Islet precursor cell (in vitro differentiated cells): ENCODE measurements at regions not wholly inside any gene's neighbourhood (a gene's known extent, or its start where the extent isn't known, plus 50 kb on each side); places are given as distances from the start of the nearest gene placed in this dataset.
A peak's percentile ranks its signal among the peaks of the same experiment; 100 is the strongest.

Experiments
- DNase-seq: peaks from one replicate; pipeline ENCODE4 v3.0.0-alpha.2; 2018

DNA sequence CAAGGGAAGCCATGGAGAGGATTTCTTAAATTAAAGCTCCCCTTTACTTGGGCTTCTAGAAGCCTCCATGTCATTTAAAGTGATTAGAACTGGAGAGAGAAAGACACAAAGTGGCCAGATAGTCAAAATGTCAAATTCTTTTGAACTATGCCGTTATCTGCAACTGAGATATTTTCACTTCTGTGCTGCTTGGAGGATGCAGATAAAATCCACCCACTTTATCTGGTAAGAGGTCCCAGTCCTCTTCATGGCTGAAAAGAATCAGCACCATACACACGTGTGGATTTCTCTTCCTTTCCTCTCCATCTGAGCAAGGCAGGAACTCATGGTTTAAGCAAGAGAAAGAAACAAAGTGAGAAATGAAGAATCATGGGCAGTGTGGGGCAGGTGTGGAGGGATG, 276.9 kb upstream of the RUNX1 start:
- DNase-seq = no peak

DNA sequence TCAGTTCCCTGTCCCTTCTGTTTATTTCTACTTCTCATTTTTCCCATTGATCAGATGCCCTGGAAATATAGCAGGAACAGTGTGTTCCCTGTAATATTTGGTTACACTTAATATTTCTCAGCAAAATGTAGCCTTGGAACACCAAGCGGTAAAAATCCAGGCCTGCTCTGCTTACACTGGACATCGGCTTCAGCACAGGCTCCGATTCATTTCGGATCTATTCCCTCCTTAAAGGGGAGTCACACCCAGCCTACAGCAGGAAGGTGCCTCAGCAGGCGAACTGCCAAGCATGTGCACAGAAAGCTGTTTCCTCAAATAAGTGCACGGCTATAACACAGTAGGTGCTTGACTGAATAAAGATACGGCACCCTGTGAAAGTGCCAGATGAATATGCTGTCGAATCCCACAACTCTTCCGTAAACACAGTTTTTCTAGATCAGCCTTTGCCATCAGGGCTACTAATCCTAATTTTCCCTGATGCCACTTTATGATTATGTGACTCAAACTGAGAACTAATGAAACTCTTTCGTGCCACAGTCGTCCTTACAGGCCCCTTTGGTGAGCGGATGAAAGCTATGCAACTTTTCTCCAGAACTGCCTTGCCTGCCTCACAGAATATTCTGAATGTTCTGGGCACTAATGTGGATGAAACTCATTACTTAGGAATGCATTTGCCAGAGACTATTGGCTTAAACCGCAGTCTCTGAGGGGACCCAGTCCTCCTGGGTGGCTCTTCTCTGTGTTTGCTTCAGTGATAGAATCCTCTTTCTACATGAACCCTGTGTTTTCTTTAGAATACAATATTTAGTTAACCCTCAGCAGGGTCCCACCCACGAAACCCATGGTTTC, 275.5 kb upstream of the RUNX1 start:
- peak; percentile 76 for DNase-seq

DNA sequence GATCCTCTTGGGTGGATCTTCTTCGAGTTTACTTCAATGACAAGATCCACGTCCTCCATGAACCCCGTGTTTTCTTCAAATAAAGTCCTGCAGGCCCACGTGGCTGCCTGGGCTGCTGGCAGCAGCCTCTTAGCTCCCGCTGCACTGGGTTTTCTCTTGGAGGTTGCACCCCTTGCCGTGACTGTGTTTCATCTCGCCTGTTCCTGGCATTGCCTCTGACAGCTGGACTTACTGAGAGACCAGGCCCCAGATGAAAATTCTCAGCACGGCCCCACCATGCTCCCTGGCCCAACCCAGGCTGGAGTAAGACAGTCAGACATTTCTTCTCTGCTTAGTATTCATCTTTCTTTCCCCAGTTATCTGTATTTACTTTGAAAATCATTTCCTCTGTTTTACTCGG, 274.8 kb upstream of the RUNX1 start:
- no peak for DNase-seq

DNA sequence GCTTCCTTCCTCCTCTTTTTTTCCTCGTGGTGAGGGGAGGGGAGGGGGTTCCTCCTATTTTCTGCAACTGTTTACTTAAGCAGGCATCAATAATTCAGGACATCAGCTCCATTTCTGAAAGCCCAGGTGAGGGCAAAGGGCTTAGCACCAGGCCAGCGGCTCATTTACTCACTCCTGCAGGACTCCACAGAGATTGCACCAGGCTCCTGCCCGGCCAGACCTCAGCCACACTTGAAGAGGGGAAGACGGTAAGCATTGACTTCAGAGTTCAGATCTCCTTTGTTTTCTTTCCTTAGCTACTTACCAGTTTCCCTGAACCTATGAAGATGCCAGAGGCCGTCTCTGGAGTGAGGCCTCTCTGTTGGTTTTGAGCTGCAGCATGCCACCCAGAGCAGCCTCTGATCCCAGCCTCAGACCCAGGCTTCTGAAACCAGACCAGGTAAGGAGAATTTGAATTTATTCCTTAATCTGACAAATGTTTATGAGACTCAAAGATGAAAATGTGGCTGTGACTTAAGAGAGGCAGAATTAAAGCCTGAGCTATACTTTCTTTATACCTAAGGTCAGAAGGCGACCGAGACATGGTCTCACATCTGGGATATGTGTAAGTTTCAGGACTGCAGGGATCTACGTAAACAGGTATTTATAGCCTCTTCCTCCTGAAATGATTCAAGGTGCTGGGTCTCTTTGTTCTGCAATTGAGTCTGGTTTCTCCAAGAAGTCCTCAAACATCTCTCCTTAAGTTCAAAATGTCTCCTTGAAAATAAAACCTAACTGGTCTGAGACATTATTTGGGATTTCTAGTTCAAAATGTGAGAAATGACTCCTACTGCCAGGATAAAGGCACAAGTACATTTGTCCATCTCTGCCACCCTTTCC, 272.5 kb upstream of the RUNX1 start:
- peak; percentile 57 for DNase-seq

DNA sequence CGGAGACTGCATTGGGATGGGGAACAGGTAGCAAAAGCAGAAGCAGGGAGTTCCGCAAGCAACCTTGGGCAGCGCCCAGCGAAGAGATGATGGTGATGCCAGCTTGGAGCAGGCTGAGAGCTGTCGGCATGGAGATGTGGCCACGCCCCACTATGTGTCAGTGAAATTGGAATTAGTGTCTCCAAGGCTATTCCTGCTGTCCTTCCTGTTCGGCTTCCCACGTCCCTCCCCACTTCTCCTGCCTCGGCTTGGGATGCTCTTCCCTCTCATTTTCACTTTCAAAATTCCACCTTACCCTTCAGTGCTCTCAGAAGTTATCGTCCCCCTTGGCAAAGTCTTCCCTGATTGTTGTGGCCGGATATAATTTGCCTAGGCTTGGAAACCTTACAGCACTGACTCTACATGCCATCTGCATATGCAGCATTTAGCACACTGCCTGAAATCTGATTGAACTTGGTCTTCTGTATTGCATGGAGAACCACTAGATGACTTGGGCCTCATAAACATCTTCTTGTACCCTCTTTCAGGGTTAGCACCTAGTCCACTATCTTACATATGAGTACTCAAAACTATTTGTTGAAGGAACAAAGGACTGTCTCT, 270.7 kb upstream of the RUNX1 start:
- no peak for DNase-seq

DNA sequence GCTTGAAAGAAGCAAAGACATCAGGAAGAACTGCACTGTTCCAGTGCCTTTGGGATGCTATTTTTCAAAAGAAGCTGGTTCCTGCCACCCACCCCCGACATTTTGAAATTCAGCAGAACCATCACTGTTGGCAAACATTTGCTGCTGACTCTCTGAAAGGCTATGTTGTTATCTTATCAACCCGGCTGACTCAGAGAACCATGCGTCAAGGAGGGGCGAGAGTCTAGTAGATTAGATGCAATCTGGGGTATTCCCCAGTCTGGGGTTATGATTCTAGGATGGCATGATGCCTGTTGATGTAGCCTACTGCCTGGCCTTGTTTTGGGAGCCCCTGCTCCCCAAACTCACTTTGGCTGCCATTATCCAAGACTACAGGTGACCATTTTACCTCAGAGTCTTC, 267.8 kb upstream of the RUNX1 start:
- no peak for DNase-seq

DNA sequence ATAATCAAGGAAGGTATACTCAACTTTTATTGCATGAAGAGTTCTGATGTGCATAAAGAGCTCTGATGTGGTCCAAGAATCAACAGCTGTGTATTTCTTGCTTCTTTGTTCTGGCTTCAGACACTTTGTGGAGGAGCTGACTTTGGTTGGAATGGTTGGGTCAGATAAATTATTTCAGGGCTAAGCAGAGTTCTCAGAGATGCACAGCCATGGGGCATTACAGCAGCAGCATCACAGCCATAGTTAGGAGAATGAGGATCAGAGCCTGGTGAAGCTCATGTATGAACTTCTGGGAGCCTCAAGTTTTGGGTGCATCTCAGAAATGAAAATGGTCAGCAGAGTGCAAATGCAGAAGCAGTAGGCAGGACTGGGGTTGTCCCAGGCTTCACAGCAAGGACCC, 267.4 kb upstream of the RUNX1 start:
- no peak for DNase-seq

DNA sequence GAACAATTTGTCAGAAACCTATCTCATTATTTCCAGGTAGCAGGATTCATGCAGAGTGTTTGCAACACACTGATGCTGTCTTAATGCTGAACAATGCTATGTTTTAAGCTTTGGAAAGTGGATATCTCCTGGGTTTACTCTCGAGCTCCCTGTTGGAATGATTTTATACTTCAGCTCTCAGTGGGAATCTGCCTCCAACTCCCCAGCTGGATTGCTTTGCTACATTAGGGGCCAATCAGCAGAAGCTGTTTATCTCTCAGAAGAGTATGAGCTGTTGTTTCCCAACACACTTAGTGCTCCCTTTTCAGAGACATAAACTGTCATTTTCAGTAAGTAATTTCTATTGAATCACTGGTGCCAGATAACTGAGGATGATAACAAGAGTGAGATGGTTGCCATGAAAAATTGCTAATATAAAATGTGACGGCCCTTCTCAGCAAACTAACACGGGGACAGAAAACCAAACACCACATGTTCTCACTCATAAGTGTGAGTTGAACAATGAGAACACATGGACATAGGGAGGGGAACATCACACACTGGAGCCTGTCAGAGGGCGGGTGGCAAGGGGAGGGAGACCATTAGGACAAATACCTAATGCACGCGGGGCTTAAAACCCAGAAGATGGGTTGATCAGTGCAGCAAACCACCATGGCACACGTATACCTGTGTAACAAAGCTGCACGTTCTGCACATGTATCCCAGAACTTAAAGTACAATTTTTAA, 265.9 kb upstream of the RUNX1 start:
- no peak for DNase-seq

DNA sequence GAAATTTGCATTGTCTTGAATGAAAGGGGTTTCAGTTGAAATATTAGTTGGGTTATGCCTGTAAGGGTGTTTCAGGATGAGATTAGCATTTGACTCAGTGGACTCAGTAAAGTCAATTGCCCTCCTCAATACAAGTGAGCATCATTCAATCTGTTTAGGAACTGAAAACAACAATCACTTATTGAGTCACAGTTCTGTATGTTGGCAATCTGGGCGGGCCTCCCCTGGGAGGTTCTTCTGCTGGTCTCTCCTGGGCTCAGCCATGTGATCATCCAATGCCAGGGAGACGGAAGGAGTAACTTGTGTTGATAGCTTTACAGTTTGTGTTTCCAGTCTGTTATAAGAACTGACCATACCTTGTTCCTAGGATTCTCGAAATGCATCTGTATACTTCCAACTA, 262.9 kb upstream of the RUNX1 start:
- peak; percentile 18 for DNase-seq

DNA sequence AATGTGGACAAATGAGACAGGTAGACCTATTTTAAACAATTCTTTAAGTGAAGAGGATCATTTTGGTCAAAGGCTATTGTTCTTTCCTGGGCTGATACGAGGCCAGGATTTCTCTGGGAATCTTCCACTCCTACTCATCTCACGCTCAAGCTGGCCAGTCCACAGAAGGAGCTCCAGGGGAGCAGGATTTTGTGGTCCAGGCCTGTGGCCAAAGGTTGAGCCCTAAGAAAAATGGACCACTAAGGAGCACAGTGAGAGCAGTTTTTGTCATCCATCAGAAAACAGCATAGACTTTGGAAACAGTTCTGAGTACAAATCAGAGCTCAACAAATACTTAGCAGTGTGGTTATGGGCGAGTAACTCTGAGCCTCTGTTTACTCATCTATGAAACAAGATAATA, 260.2 kb upstream of the RUNX1 start:
- no peak for DNase-seq

DNA sequence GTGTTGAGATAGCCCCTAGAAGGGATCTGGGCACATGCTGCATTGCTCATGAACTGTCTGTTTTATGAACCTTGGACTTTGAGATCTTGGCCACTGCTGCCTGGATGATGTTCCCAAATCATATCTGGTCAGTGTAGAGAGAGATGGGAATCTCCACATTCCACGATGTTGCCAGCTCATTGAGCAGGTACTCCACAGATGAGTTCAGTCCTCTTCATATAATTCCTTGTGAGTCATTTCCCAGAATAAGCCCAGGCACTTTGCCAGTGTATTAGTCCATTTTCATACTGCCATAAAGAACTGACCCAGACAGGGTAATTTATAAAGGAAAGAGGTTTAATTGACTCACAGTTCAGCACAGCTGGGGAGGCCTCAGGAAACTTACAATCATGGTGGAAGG, 254.0 kb upstream of the RUNX1 start:
- DNase-seq = no peak

DNA sequence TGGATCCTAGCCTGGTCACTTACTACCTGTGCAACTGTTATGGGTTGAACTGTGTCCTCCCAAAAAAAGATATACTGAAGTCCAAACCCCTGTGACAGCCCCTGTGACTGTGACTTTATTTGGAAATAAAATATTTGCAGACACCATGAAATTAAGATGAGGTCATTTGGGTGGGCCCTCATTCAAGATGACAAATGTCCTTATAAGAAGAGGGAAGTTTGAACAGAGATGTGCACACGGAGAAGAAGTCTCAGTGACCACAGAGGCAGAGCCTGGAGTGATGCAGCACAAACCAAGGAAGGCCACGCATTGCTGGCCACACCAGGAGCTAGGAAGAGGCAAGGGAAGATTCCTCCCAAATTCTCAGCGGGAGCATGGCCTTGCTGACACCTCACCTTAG, 249.7 kb upstream of the RUNX1 start:
- DNase-seq = no peak

DNA sequence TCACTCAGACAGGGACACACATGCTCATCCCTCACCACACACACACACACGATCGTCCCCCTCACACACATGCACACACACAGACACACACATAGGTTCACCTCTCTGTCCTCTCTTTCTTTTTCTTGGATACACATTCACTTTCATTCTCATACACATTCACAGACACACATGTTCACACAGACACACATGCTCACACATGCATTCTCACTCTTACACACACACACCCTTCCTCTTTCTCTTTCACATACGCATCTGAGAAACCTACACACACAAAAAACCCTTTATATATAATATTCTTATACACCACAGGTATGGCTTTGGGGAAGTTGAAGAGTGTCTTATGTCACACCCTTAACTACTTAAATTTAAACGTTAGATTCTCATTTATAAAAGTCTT, 248.6 kb upstream of the RUNX1 start:
- DNase-seq = no peak

DNA sequence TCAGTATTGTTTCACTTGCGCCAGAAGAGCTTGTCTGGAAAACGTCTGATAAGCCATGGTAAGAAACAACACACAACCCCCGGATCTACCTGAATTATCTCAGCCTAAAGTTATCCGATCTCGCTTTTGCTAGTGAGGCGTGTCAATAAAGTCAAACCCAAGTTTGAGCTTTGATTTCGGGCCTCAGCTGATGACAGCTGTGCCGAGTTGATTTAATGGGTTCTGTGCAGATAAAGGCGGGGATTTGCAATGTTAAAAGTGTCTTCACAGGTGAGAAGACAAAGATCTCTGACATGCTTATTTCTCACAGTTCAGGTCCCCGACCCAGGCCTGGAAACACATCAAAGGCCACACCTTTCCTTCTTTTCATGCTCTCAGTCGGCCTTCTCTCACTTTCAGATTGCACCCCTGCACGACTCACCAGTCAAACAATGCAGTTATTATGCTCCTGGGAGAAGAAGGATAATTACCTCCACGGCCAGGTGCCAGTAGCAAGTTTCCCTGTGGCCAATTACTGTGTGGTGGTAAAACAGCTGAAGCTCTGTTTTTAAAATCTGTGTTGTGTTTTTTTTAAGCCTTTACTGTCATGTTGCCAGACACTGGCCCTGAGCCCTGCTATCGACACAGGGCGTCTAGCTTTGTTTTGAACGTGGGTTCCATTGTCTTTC, 245.3 kb upstream of the RUNX1 start:
- DNase-seq = peak; percentile 95

DNA sequence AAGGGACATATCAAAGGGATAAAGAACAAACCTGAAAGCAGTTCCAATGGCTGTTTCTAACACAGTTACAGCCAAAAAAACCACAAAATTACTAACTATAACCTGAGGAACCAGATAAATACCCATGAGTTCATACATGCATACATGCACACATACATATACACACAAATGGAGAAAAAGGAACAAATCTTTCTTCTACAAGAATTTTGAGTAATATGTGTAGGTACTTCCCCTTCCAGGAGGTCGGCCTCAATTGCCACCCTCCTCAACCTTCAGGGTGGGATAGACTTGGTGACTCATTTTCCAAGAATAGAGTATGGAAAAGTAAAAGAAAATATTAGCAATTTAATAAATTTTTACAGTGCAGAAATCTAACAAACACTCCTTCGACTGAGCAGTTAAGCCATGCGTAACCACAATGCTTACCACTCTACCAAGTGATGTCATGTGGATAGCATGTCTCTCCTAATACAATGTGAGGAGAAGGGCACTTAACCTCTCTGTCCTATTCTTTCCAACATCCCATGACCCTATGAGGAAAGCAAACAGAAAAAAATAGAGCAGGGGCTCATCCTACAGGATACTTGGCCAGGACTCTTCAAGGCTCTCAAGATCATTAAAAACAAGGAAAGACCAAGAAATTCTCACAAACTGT, 243.0 kb upstream of the RUNX1 start:
- no peak for DNase-seq

DNA sequence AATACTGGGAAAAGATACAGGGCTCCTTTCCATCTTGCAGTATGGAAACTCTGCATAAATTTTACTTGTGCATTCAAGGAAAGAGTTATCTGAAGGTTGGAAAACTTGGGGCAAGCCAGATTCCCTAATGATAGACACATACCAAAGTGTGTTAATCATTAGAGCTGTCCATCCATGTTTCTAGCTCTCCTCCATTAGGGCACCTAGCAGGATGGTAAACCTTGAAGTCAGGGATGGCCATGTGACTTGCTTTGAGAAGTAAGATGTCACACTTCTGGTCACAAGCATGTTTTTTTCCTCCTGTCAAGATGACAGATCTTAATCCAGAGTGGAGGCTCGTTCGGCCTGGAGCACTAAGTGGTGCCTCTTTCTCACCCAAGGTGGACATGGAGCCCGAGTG, 241.9 kb upstream of the RUNX1 start:
- DNase-seq = no peak

DNA sequence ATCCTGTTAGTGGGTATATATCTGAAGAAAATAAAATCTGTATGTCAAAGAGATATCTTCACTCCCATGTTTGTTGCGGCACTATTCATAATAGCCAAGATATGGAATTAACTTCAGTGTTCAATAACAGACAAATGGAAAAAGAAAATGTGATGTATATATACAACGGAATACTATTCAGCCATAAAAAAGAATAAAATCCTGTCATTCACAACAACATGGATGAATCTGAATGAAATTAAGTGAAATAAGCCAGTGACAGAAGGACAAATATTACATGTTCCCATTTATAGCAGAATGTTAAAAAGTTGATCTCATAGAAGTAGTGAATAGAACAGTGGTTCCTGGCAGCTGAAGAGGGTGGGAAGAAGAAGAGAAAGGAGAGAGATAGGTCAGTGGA, 239.1 kb upstream of the RUNX1 start:
- no peak for DNase-seq

DNA sequence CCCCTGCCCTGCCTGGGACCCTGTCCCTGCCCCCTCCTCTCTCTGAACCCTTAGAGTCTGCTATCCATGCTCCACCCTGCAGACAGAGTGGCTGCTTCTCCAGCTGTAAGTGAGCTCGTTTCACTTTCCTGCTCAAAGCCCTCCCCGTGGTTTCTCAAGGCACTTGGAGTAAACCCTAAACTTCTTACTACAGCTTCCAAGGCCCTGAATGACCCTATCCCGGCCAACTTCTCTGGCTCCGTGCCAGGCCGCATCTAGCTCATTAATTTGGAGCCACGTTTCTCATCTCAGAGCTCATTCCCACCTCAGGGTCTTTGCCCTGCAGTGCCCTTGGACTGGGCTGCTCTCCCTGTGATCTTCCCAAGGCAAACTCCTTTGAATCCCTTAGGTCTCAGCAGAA, 235.1 kb upstream of the RUNX1 start:
- no peak for DNase-seq

DNA sequence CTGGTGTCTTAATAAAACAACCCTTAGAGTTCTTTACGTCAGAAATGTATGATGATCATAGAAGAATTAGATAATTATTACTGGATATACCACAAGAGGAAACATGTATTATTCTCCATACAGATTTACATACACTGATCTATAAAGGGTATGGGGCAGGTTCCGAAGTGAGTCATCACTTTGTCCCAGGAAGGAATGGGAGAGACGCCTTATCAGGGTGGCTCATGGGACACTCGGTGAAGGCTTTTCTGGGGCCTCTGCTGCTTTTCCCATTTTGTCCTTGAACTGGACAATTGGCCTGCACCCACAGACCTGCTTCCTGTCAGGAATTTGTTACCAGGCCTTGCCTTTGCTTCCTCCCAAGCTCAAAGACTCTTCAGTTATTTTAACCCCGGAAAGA, 233.8 kb upstream of the RUNX1 start:
- DNase-seq = no peak

DNA sequence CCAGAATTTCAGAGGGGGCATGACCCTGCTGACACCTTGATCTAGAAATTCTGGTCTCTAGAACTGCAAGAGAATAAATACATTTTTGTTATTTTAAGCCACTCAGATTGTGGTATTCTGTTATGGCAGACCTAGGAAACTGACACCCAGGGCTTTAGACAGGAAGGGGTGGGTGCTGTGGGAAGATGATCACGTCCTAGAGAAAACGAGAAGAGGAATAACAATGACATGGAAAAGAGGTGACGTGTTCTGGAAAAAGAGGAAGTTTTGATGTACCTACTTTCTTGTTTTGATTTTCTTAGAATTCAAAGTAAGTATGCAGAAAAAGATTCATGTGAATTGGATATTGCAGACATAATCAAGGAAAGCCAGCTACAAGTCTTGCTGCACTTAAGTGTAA, 232.9 kb upstream of the RUNX1 start:
- DNase-seq = no peak

DNA sequence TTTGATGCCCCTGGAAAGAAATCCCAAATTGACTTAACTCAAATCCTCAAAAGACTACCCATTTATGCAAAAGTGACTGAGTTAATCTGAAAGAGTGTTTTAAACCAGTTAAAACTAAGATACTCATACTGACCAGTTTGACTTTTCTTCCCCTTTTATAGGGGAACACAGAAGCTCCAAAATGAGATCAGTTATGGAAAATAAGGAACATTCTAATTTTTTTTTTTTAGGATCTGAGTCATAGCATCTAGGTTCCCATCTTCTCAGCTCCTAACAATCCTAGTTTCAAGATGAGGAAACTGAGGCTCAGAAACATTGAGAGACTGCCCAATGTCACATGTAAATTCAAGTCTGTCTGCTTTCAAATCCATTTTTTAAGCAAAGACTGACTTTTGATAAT, 231.1 kb upstream of the RUNX1 start:
- no peak for DNase-seq

DNA sequence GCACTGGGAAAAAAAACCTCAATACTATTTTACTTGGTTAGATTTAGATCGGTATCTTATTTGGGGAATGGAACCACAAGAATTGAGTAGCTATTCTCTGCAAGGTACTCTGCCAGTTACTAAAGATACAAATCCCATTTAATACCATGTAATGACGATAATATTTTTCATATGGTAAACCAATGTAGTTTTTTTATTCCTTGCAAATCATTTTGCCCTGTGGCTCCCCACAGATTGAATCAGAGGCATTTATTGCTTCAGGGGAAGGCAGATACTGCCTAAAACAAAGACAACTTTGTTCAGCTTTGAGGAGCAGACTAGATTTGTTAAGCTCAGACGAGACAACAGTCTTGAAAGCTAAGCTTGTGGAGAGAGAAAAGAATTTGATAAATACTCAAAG, 226.7 kb upstream of the RUNX1 start:
- DNase-seq = no peak
